HepG2 (cell line): ENCODE measurements at regions not wholly inside any gene's neighbourhood (a gene's known extent, or its start where the extent isn't known, plus 50 kb on each side); places are given as distances from the start of the nearest gene placed in this dataset.

Experiments used
- ATAC-seq: fragments of 200-7000 bp; cut with Tn5 transposase; 3 replicates; pipeline ENCODE4 v1.9.1; 2020; ENCODE audit warnings: mild to moderate bottlenecking, moderate library complexity
- BruUV-seq: library from RNA; stranded (reverse); fragments of 400-500 nt; replicated peaks from 2 replicates; lab custom pipeline; 2021; lab: Mats Ljungman, UMichigan
- CTCF ChIA-PET: fragments of 300-600 bp; formaldehyde crosslinking; extraction: SDS; loops from one replicate; lab custom pipeline; 2021; ENCODE audit warnings: low total read pairs, inconsistent platforms, low intra/inter-chr PET ratio; lab: Yijun Ruan, JAX
- POLR2A ChIA-PET: fragments of 350-600 bp; sonication (Branson Sonifier 250); formaldehyde crosslinking; loops from one replicate; lab custom pipeline; 2020; ENCODE audit warnings: antibody characterized with exemption, inconsistent platforms; lab: Yijun Ruan, JAX
- DNase-seq: peaks from one replicate; pipeline ENCODE4 v3.0.0-alpha.2; 2015; ENCODE audit warnings: low spot score
- FAIRE-seq: peaks from 3 replicates; lab custom pipeline; 2011; peaks lifted over from hg19 to GRCh38; lab: Jason Lieb, UNC
- H2AFZ ChIP-seq: one replicate; pipeline ENCODE4 v1.6.1; 2011; ENCODE audit warnings: low read length, inconsistent platforms
- H3K27ac ChIP-seq: fragments of 300-600 bp; 3 replicates; pipeline ENCODE4 v1.8.0; 2011; ENCODE audit warnings: mixed run types, mild to moderate bottlenecking, mixed read lengths, low read length, inconsistent platforms; ENCODE audit not compliant: insufficient read depth; ENCODE audit errors: extremely low read length
- H3K27me3 ChIP-seq, 2 experiments: fragments of 200-600 bp in 1 of 2; 2 replicates in 1 of 2; 3 replicates in 1 of 2; pipeline versions ENCODE4 v1.6.0 to v1.8.0; 2011; ENCODE audit warnings: low read length in 2 of 2, mild to moderate bottlenecking in 2 of 2, moderate library complexity in 2 of 2, inconsistent platforms in 1 of 2; ENCODE audit not compliant: insufficient read depth in 2 of 2, control insufficient read depth in 1 of 2
- H3K36me3 ChIP-seq, 2 experiments: fragments of 200-600 bp in 1 of 2; replicated peaks in 1 of 2; 2 replicates in 1 of 2; 3 replicates in 1 of 2; pipeline versions ENCODE4 v1.5.1 to v1.8.0; 2011; ENCODE audit warnings: low read length in 2 of 2, inconsistent platforms in 1 of 2; ENCODE audit not compliant: insufficient read depth in 2 of 2, control insufficient read depth in 1 of 2
- H3K4me1 ChIP-seq: 2 replicates; pipeline ENCODE4 v1.5.1; 2012; ENCODE audit warnings: low read length, inconsistent platforms; ENCODE audit not compliant: insufficient read depth
- H3K4me2 ChIP-seq: 2 replicates; pipeline ENCODE4 v1.6.0; 2011; ENCODE audit warnings: low read depth, low read length, inconsistent platforms
- H3K4me3 ChIP-seq, 3 experiments: fragments of 200-600 bp in 1 of 3; sonication (generic), shearing (Covaris generic) in 1 of 3; replicated peaks in 1 of 3; 2 replicates each; pipeline ENCODE4 v1.5.1; 2011 to 2016; ENCODE audit warnings: low read length in 3 of 3, inconsistent platforms in 2 of 3, low read depth in 2 of 3, mild to moderate bottlenecking in 2 of 3, control low read depth in 1 of 3, mixed read lengths in 1 of 3; ENCODE audit not compliant: insufficient read depth in 1 of 3
- H3K79me2 ChIP-seq: one replicate; pipeline ENCODE4 v1.6.1; 2011; ENCODE audit warnings: low read length, inconsistent platforms; ENCODE audit not compliant: insufficient read depth
- H3K9ac ChIP-seq: 2 replicates; pipeline ENCODE4 v1.6.0; 2011; ENCODE audit warnings: mild to moderate bottlenecking, low read depth, low read length, inconsistent platforms; ENCODE audit not compliant: insufficient read depth
- H3K9me3 ChIP-seq: 2 replicates; pipeline ENCODE4 v1.5.1; 2012; ENCODE audit warnings: mild to moderate bottlenecking, low read length
- H4K20me1 ChIP-seq: 2 replicates; pipeline ENCODE4 v1.6.0; 2011; ENCODE audit warnings: inconsistent platforms, mild to moderate bottlenecking, low read length, moderate library complexity; ENCODE audit not compliant: insufficient read depth
- ATF7 ChIP-seq, 2 experiments: fragments of 450-650 bp in 1 of 2; sonication (generic) in 1 of 2; formaldehyde crosslinking in 1 of 2; IDR thresholded peaks; 2 replicates each; pipeline versions ENCODE4 v1.4.0 to v1.6.1; 2016 to 2020; ENCODE audit warnings: antibody characterized with exemption in 1 of 2, mild to moderate bottlenecking in 1 of 2, missing genetic modification reagents in 1 of 2
- CENPT ChIP-seq: sonication (generic); formaldehyde crosslinking; IDR thresholded peaks from 2 replicates; pipeline ENCODE4 v1.8.0; 2022; ENCODE audit warnings: low read depth, mild to moderate bottlenecking, moderate library complexity, missing genetic modification reagents
- ERF ChIP-seq: IDR thresholded peaks from 2 replicates; pipeline ENCODE4 v1.6.1; 2018; ENCODE audit warnings: missing biosample characterization, missing genetic modification reagents
- GFI1 ChIP-seq: sonication (generic); formaldehyde crosslinking; IDR thresholded peaks from 2 replicates; pipeline ENCODE4 v1.5.0; 2020; ENCODE audit warnings: missing genetic modification reagents, mild to moderate bottlenecking, borderline replicate concordance
- SIN3A ChIP-seq: IDR thresholded peaks from 2 replicates; pipeline ENCODE4 v1.6.1; 2011; ENCODE audit warnings: low read depth, mild to moderate bottlenecking, control low read depth, low read length, borderline replicate concordance
- SP2 ChIP-seq: sonication (generic); formaldehyde crosslinking; IDR thresholded peaks from 2 replicates; pipeline ENCODE4 v1.5.1; 2020; ENCODE audit warnings: mild to moderate bottlenecking, missing genetic modification reagents
- THRA ChIP-seq: sonication (generic); formaldehyde crosslinking; IDR thresholded peaks from 2 replicates; pipeline ENCODE4 v1.4.0; 2020; ENCODE audit warnings: missing genetic modification reagents, borderline replicate concordance
- ZMAT5 ChIP-seq: sonication (generic); formaldehyde crosslinking; IDR thresholded peaks from 2 replicates; pipeline ENCODE4 v1.5.0; 2020; ENCODE audit warnings: mild to moderate bottlenecking, low read depth, missing genetic modification reagents, borderline replicate concordance
- ZNF414 ChIP-seq: sonication (generic); formaldehyde crosslinking; IDR thresholded peaks from 2 replicates; pipeline ENCODE4 v1.5.0; 2020; ENCODE audit warnings: missing genetic modification reagents
- ZNF510 ChIP-seq: sonication (generic); formaldehyde crosslinking; IDR thresholded peaks from 2 replicates; pipeline ENCODE4 v1.4.0; 2020; ENCODE audit warnings: low read depth, mild to moderate bottlenecking, missing genetic modification reagents
- WGBS: methylation state at CpG from one replicate; pipeline ENCODE4 v1.1.6; 2017; ENCODE audit warnings: low lambda C conversion rate; 5-methylcytosine and 5-hydroxymethylcytosine counted together
- in situ Hi-C: cut with HindIII; loops from 2 replicates; pipeline ENCODE4 v1.10.0; 2017; ENCODE audit warnings: low pct_unique_long_range_greater_than_20kb; ENCODE audit not compliant: extremely low pct_ligation_motif_present
- intact Hi-C: fragments of 100-400 bp; cut with micrococcal nuclease; formaldehyde crosslinking; loops from one replicate; pipeline ENCODE4 v1.10.0; 2022; ENCODE audit not compliant: unreplicated experiment

GRCh38 chr2:12603781-12604295 is 112.9 kb upstream of the TRIB2 start:
- H3K4me1 ChIP-seq = no peaks in the 10 kb centered on the region
- no peak overlapping the region for H3K9ac ChIP-seq
- POLR2A ChIA-PET = no interaction called here
- H3K4me3 ChIP-seq = no peak overlapping the region
- no peaks in the 10 kb centered on the region for H3K36me3 ChIP-seq
- no peaks in the 10 kb centered on the region for H3K9me3 ChIP-seq
- ATAC-seq = no peak
- intact Hi-C loops = no loop called here
- TF ChIP-seq SIN3A (no peak), ERF (CRISPR knock-in tag) (no peak), CENPT (CRISPR knock-in tag) (no peak), ZNF510 (CRISPR knock-in tag) (no peak), ZMAT5 (CRISPR knock-in tag) (no peak), ZNF414 (CRISPR knock-in tag) (no peak), SP2 (CRISPR knock-in tag) (no peak), GFI1 (no peak)
- H3K79me2 ChIP-seq = no peaks in the 10 kb centered on the region
- no peak overlapping the region for H3K27ac ChIP-seq
- no peak for FAIRE-seq
- no peak overlapping the region for H3K4me2 ChIP-seq
- H2AFZ ChIP-seq = no peak overlapping the region
- H3K27me3 ChIP-seq = no peaks in the 10 kb centered on the region
- no peaks in the 10 kb centered on the region for H4K20me1 ChIP-seq
- CTCF ChIA-PET = no interaction called here
- DNase-seq = no peak
- 84% methylated on average over 1 of the region's 1 CpG for WGBS
- in situ Hi-C loops = no loop called here
- BruUV-seq = no TSS peak

GRCh38 chr2:12604341-12604740 is 112.4 kb upstream of the TRIB2 start:
- in situ Hi-C loops = no loop called here
- no peaks in the 10 kb centered on the region for H4K20me1 ChIP-seq
- no peaks in the 10 kb centered on the region for H3K9me3 ChIP-seq
- no peaks in the 10 kb centered on the region for H3K27me3 ChIP-seq
- no peak overlapping the region for H2AFZ ChIP-seq
- no peak overlapping the region for H3K27ac ChIP-seq
- intact Hi-C loops = no loop called here
- H3K79me2 ChIP-seq = no peaks in the 10 kb centered on the region
- H3K4me3 ChIP-seq = no peak overlapping the region
- no peaks in the 10 kb centered on the region for H3K36me3 ChIP-seq
- no peak for FAIRE-seq
- no peak for DNase-seq
- H3K4me2 ChIP-seq = no peak overlapping the region
- H3K4me1 ChIP-seq = no peaks in the 10 kb centered on the region
- POLR2A ChIA-PET = no interaction called here
- ATAC-seq = no peak
- no TSS peak for BruUV-seq
- TF ChIP-seq ATF7 (IDR thresholded peaks at IDR 0.05) (peak; percentile 21; the same call in 1 of the 2 replicates), ATF7 (CRISPR knock-in tag; IDR thresholded peaks at IDR 0.05) (no peak), THRA (CRISPR knock-in tag) (no peak)
- no peak overlapping the region for H3K9ac ChIP-seq
- WGBS = 5% methylated on average over 2 of the region's 2 CpGs
- CTCF ChIA-PET = no interaction called here
